ENCODE measurements at regions not wholly inside any gene's neighbourhood (a gene's known extent, or its start where the extent isn't known, plus 50 kb on each side); places are given as distances from the start of the nearest gene placed in this dataset.

GRCh38 chr10:124293616-124294449, 124.9 kb downstream of the OAT start:
- no peaks in the 10 kb centered on the region for H4K20me1 ChIP-seq (ENCODE audit: control insufficient read depth, insufficient read depth)
- SMC1A ChIA-PET (ENCODE audit: uncharacterized antibody, unreplicated experiment), result no interaction called here
- no peak overlapping the region for H3K27ac ChIP-seq (ENCODE audit: control insufficient read depth, insufficient read depth)
- H3K27me3 ChIP-seq (replicated peaks in 1 of 2; ENCODE audit: control insufficient read depth in 2 of 2, insufficient read depth in 2 of 2, low read length in 1 of 2), result no peaks in the 10 kb centered on the region
- WGBS (ENCODE audit: insufficient coverage, insufficient replicate concordance, low lambda C conversion rate, missing lambda C conversion rate), result 79% methylated on average over 21 of the region's 22 CpGs
- ATAC-seq, result no peak
- H3K4me1 ChIP-seq (ENCODE audit: control insufficient read depth, insufficient read depth, low read length), result peaks cover 30% of the 10 kb centered on the region
- no peak for FAIRE-seq
- CTCF ChIA-PET, result no interaction called here
- H3K9me3 ChIP-seq (replicated peaks; ENCODE audit: control insufficient read depth, insufficient read depth, low read length), result no peaks in the 10 kb centered on the region; the same call in 2 of the 3 replicates
- H3K36me3 ChIP-seq (ENCODE audit: control insufficient read depth in 2 of 2, insufficient read depth in 2 of 2, low read length in 1 of 2), result no peaks in the 10 kb centered on the region
- no peaks in the 10 kb centered on the region for H3K79me2 ChIP-seq (ENCODE audit: control insufficient read depth, insufficient read depth, low read length)
- RAD21 ChIA-PET (ENCODE audit: unreplicated experiment), result interaction anchor here (0.6 kb wide), 1 partner anchor 112 kb away, joined by 4 read pairs; no protein-coding TSS in a partner anchor
- in situ Hi-C loops (cut with MboI) (no loop called here), intact Hi-C loops (cut with micrococcal nuclease; ENCODE audit: unreplicated experiment) (no loop called here)
- no peak overlapping the region for H3K4me3 ChIP-seq
- H2AFZ ChIP-seq (ENCODE audit: control insufficient read depth, low read depth, low read length), result no peak overlapping the region
- no peak overlapping the region for H3K4me2 ChIP-seq (ENCODE audit: control insufficient read depth, insufficient read depth)
- POLR2A ChIA-PET, result no interaction called here
- H3K9ac ChIP-seq (ENCODE audit: control insufficient read depth, insufficient read depth, low read length), result no peak overlapping the region
- BruUV-seq (replicated peaks), result no TSS peak
- DNase-seq (ENCODE audit: low read depth, low spot score), result no peak
- TF ChIP-seq SMAD1 (IDR thresholded peaks at IDR 0.05; ENCODE audit: low read depth, partially characterized antibody), result no peak
- TF ChIP-seq ZNF207 (IDR thresholded peaks at IDR 0.05; ENCODE audit: borderline replicate concordance), result no peak
- TF ChIP-seq MAX (IDR thresholded peaks at IDR 0.05; ENCODE audit: low read depth, low read length), result no peak
- TF ChIP-seq IRF5 (IDR thresholded peaks at IDR 0.05; ENCODE audit: borderline replicate concordance), result no peak
- TF ChIP-seq STAT1 (conservative IDR thresholded peaks at IDR 0.05), result no peak
- TF ChIP-seq PAX8 (IDR thresholded peaks at IDR 0.05), result no peak
- TF ChIP-seq ELK1 (IDR thresholded peaks at IDR 0.05; ENCODE audit: low read depth, low read length), result no peak
- TF ChIP-seq NR2C2 (IDR thresholded peaks at IDR 0.05; ENCODE audit: borderline replicate concordance, control insufficient read depth, insufficient read length, low read depth), result no peak
- TF ChIP-seq IRF4 (IDR thresholded peaks at IDR 0.05; ENCODE audit: low read depth, low read length), result no peak
- no peak for TF ChIP-seq HDAC2 (IDR thresholded peaks at IDR 0.05)
- no peak for TF ChIP-seq CREM (IDR thresholded peaks at IDR 0.05; ENCODE audit: low read depth)
- no peak for TF ChIP-seq IKZF1 (conservative IDR thresholded peaks at IDR 0.05)
- TF ChIP-seq HDGF (IDR thresholded peaks at IDR 0.05), result no peak
- no peak for TF ChIP-seq BRCA1 (IDR thresholded peaks at IDR 0.05; ENCODE audit: low read depth, low read length)
- TF ChIP-seq ZNF592 (IDR thresholded peaks at IDR 0.05), result no peak
- no peak for TF ChIP-seq ZNF384 (IDR thresholded peaks at IDR 0.05; ENCODE audit: borderline replicate concordance, low read depth, low read length)
- TF ChIP-seq BACH1 (IDR thresholded peaks at IDR 0.05; ENCODE audit: borderline replicate concordance), result no peak
- no peak for TF ChIP-seq POU2F2 (IDR thresholded peaks at IDR 0.05; ENCODE audit: borderline replicate concordance, low read depth, low read length)
- no peak for TF ChIP-seq SPI1 (IDR thresholded peaks at IDR 0.05; ENCODE audit: borderline replicate concordance, insufficient read depth, low read depth, low read length)

Data from GM12878 (cell line).